ENCODE measurements at regions not wholly inside any gene's neighbourhood (a gene's known extent, or its start where the extent isn't known, plus 50 kb on each side); places are given as distances from the start of the nearest gene placed in this dataset.

DNA sequence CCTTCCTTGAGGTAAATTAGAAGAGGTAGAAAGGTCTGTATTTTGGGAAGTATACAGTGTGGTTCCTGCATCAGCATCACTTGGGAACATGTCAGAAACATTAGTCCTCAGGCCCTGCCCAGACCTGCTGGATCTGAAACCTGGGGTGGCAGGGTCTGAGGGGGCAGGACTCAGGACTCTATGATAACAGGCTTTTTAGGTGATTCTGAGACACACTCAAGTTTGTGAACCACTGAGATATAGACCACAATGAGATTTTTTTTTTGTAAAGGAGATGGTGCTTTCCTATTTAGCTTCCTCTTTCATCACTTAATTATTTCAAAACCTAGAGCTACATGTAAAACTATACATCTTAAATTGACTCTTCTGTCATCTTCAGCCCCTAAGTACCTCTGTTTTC is 262.7 kb upstream of the SPOPL start:
- no peaks in the 10 kb centered on the region for H3K36me3 ChIP-seq (ENCODE audit: control insufficient read depth in 2 of 2, extremely low read depth in 1 of 2, insufficient read depth in 2 of 2, low read length in 2 of 2)
- H3K27me3 ChIP-seq (ENCODE audit: control insufficient read depth in 2 of 2, insufficient read depth in 2 of 2, low read length in 2 of 2), result no peaks in the 10 kb centered on the region
- CTCF ChIA-PET, result interaction anchor here (1.3 kb wide), 1 partner anchor 136 kb away, joined by 3 read pairs; no protein-coding TSS in a partner anchor
- H3K4me1 ChIP-seq (ENCODE audit: control insufficient read depth, extremely low read depth, insufficient read depth, low read length), result peaks cover 5% of the 10 kb centered on the region
- TF ChIP-seq, protein P1, sequence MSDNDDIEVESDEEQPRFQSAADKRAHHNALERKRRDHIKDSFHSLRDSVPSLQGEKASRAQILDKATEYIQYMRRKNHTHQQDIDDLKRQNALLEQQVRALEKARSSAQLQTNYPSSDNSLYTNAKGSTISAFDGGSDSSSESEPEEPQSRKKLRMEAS (IDR thresholded peaks at IDR 0.05; ENCODE audit: insufficient read depth, insufficient read length), result no peak
- TF ChIP-seq MYC (IDR thresholded peaks at IDR 0.05; ENCODE audit: low read depth, low read length) (no peak), POLR2A (IDR thresholded peaks at IDR 0.05; ENCODE audit: low read depth, low read length) (no peak), GATA2 (IDR thresholded peaks at IDR 0.05; ENCODE audit: insufficient read depth, insufficient read length, low read depth, low read length) (no peak), FOS (IDR thresholded peaks at IDR 0.05; ENCODE audit: borderline replicate concordance, insufficient read depth, low read length) (no peak), EZH2 (IDR thresholded peaks at IDR 0.05; ENCODE audit: borderline replicate concordance, low read depth, low read length, severe bottlenecking) (no peak), JUN (IDR thresholded peaks at IDR 0.05; ENCODE audit: borderline replicate concordance, insufficient read depth, insufficient read length, low read depth) (no peak), POLR2AphosphoS5 (IDR thresholded peaks at IDR 0.05; ENCODE audit: insufficient read depth, low read depth, low read length) (no peak)
- TF ChIP-seq, protein P2, sequence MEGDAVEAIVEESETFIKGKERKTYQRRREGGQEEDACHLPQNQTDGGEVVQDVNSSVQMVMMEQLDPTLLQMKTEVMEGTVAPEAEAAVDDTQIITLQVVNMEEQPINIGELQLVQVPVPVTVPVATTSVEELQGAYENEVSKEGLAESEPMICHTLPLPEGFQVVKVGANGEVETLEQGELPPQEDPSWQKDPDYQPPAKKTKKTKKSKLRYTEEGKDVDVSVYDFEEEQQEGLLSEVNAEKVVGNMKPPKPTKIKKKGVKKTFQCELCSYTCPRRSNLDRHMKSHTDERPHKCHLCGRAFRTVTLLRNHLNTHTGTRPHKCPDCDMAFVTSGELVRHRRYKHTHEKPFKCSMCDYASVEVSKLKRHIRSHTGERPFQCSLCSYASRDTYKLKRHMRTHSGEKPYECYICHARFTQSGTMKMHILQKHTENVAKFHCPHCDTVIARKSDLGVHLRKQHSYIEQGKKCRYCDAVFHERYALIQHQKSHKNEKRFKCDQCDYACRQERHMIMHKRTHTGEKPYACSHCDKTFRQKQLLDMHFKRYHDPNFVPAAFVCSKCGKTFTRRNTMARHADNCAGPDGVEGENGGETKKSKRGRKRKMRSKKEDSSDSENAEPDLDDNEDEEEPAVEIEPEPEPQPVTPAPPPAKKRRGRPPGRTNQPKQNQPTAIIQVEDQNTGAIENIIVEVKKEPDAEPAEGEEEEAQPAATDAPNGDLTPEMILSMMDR (IDR thresholded peaks at IDR 0.05; ENCODE audit: extremely low read depth in 1 of 2, insufficient read depth in 1 of 2, low read depth in 1 of 2, low read length in 2 of 2), result no peak
- POLR2A ChIA-PET, result no interaction called here
- H3K9ac ChIP-seq (replicated peaks; ENCODE audit: extremely low read depth, insufficient read depth, low read length), result no peak overlapping the region
- H3K4me3 ChIP-seq (replicated peaks in 1 of 3; ENCODE audit: insufficient read depth in 1 of 3, low read depth in 1 of 3, low read length in 3 of 3), result no peak overlapping the region
- no peaks in the 10 kb centered on the region for H3K79me2 ChIP-seq (ENCODE audit: control insufficient read depth, insufficient read depth, low read length)
- H3K9me3 ChIP-seq (replicated peaks; ENCODE audit: control insufficient read depth, insufficient read depth, low read length), result no peaks in the 10 kb centered on the region
- intact Hi-C loops (cut with micrococcal nuclease), result no loop called here
- no peak overlapping the region for H3K27ac ChIP-seq (ENCODE audit: insufficient read depth, low read depth, low read length)
- DNase-seq (ENCODE audit: low read depth, low spot score) (no peak), FAIRE-seq (no peak)
- dilution Hi-C loops (cut with MboI; ENCODE audit: extremely low pct_ligation_motif_present, low sequenced_read_pairs), result no loop called here
- no TSS peak for BruUV-seq (replicated peaks)
- no peak overlapping the region for H3K4me2 ChIP-seq (ENCODE audit: insufficient read depth, low read length)
- H4K20me1 ChIP-seq (replicated peaks; ENCODE audit: control insufficient read depth, extremely low read depth, insufficient read depth, low read length), result no peaks in the 10 kb centered on the region
- H3K9me1 ChIP-seq (replicated peaks; ENCODE audit: control insufficient read depth, extremely low read depth, insufficient read depth, low read length), result no peaks in the 10 kb centered on the region
- H2AFZ ChIP-seq (ENCODE audit: low read depth, low read length), result no peak overlapping the region

Data from endothelial cell of umbilical vein (primary cell).